ENCODE measurements at regions not wholly inside any gene's neighbourhood (a gene's known extent, or its start where the extent isn't known, plus 50 kb on each side); places are given as distances from the start of the nearest gene placed in this dataset.
"Not testable (repeated sequence)": the region's sequence is repeated elsewhere in the genome, so short reads cannot be mapped to it uniquely, and the experiment has no call there.

GRCh38 chr14:97995531-97995930 is 1198.3 kb downstream of the VRK1 start:
- no peaks in the 10 kb centered on the region for H3K9me3 ChIP-seq (ENCODE audit: control insufficient read depth in 2 of 2, insufficient read depth in 1 of 2, low read length in 1 of 2)
- DNase-seq (ENCODE audit: low read depth in 6 of 9, low spot score in 9 of 9) = peak in 1 of 9 donors; percentile 57

DNA sequence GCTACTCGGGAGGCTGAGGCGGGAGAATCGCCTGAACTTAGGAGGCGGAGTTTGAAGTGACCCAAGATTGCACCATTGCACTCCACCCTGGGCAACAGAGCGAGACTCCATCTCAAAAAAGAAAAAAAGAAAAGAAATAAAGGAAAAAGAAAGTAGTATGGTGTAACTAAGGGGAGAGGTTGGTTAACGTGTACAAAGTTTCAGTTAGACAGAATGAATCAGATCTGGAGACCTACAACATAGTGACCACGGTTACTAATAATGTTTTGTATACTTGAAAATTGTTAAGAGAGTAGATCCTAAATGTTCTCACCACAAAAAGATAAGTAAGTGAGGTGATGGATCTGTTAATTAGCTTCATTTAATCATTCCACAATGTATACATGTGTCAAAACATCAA is 1208.8 kb downstream of the VRK1 start:
- no peaks in the 10 kb centered on the region for H3K27me3 ChIP-seq (ENCODE audit: control insufficient read depth in 2 of 2, insufficient read depth in 1 of 2, low read length in 1 of 2)
- H3K4me3 ChIP-seq (ENCODE audit: low read length in 2 of 2) = no peak overlapping the region
- H3K36me3 ChIP-seq (ENCODE audit: control insufficient read depth in 2 of 2, insufficient read depth in 2 of 2, low read length in 1 of 2) = no peaks in the 10 kb centered on the region
- H3K27ac ChIP-seq (ENCODE audit: low read depth in 1 of 2, low read length in 1 of 2) = no peak overlapping the region
- no peaks in the 10 kb centered on the region for H3K9me3 ChIP-seq (ENCODE audit: control insufficient read depth in 2 of 2, insufficient read depth in 1 of 2, low read length in 1 of 2)
- no peaks in the 10 kb centered on the region for H3K4me1 ChIP-seq (ENCODE audit: control insufficient read depth in 2 of 2, insufficient read depth in 2 of 2, low read length in 2 of 2)
- no peak for DNase-seq (ENCODE audit: low read depth in 6 of 9, low spot score in 9 of 9)
- 97% methylated on average over 7 of the region's 7 CpGs for WGBS

More at GRCh38 chr14:97995531-97995930, 1198.3 kb downstream of the VRK1 start:
- Histone ChIP-seq H3K4me3 (ENCODE audit: low read length in 2 of 2) (no peak overlapping the region), H3K27me3 (ENCODE audit: control insufficient read depth in 2 of 2, insufficient read depth in 1 of 2, low read length in 1 of 2) (no peaks in the 10 kb centered on the region), H3K27ac (ENCODE audit: low read depth in 1 of 2, low read length in 1 of 2) (peak overlapping the region; percentile 88 to 96), H3K4me1 (ENCODE audit: control insufficient read depth in 2 of 2, insufficient read depth in 2 of 2, low read length in 2 of 2) (peaks cover 19 to 41% of the 10 kb centered on the region in 2 donors), H3K36me3 (ENCODE audit: control insufficient read depth in 2 of 2, insufficient read depth in 2 of 2, low read length in 1 of 2) (no peaks in the 10 kb centered on the region)
- 86% methylated on average over 2 of the region's 2 CpGs for WGBS

DNA sequence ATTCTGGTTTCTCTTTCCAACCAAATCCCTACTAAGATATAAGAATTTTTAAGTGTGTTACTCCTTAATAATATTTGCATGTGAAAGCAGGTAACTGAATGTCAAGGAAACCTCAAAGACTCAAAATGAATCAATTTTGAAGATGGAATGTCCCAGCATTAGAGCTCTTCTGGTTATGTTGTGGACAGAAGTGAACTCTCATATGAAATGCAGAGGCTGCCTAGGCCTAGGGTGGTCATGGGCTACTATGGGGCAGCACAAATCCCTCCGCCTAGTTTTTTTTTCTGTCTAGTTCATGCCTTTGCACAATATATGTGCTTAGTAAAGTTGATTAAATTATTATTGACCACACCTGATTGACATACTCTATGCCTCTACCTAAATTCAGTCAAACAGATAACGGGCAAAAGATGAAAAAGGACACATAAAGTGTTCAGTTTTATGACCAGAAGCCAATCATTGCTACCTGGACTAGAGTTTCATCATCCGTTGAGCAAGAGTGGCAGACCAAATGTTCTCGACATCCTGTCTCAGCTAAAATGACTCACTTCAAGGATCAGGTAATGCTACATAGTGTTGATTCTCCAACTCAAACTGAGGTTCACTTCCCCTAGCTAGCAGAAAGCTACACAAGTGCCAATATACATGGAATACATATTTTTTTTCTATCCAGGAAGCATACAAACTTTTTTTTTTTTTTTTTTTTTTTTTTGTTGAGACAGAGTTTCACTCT is 1211.4 kb downstream of the VRK1 start:
- WGBS = 90% methylated on average over 4 of the region's 4 CpGs
- peak in 1 of 9 donors; percentile 30 for DNase-seq (ENCODE audit: low read depth in 6 of 9, low spot score in 9 of 9)
- no peaks in the 10 kb centered on the region for H3K9me3 ChIP-seq (ENCODE audit: control insufficient read depth in 2 of 2, insufficient read depth in 1 of 2, low read length in 1 of 2)
- H3K27me3 ChIP-seq (ENCODE audit: control insufficient read depth in 2 of 2, insufficient read depth in 1 of 2, low read length in 1 of 2) = no peaks in the 10 kb centered on the region
- H3K27ac ChIP-seq (ENCODE audit: low read depth in 1 of 2, low read length in 1 of 2) = no peak overlapping the region
- H3K36me3 ChIP-seq (ENCODE audit: control insufficient read depth in 2 of 2, insufficient read depth in 2 of 2, low read length in 1 of 2) = no peaks in the 10 kb centered on the region
- H3K4me3 ChIP-seq (ENCODE audit: low read length in 2 of 2) = no peak overlapping the region
- no peaks in the 10 kb centered on the region for H3K4me1 ChIP-seq (ENCODE audit: control insufficient read depth in 2 of 2, insufficient read depth in 2 of 2, low read length in 2 of 2)

- H3K9me3 ChIP-seq (ENCODE audit: control insufficient read depth in 2 of 2, insufficient read depth in 1 of 2, low read length in 1 of 2); H3K4me3 ChIP-seq (ENCODE audit: low read length in 2 of 2); H3K36me3 ChIP-seq (ENCODE audit: control insufficient read depth in 2 of 2, insufficient read depth in 2 of 2, low read length in 1 of 2); H3K27ac ChIP-seq (ENCODE audit: low read depth in 1 of 2, low read length in 1 of 2); H3K27me3 ChIP-seq (ENCODE audit: control insufficient read depth in 2 of 2, insufficient read depth in 1 of 2, low read length in 1 of 2); H3K4me1 ChIP-seq (ENCODE audit: control insufficient read depth in 2 of 2, insufficient read depth in 2 of 2, low read length in 2 of 2); DNase-seq (ENCODE audit: low read depth in 6 of 9, low spot score in 9 of 9): not testable (repeated sequence)
- 93% methylated on average over 3 of the region's 3 CpGs for WGBS
These were observed 1212.0 kb downstream of the VRK1 start for GRCh38 chr14:98009177-98009576.

GRCh38 chr14:98010784-98011183 is 1213.6 kb downstream of the VRK1 start:
- Histone ChIP-seq H3K4me1 (ENCODE audit: control insufficient read depth in 2 of 2, insufficient read depth in 2 of 2, low read length in 2 of 2) (peaks cover 3 to 6% of the 10 kb centered on the region in 2 donors), H3K36me3 (ENCODE audit: control insufficient read depth in 2 of 2, insufficient read depth in 2 of 2, low read length in 1 of 2) (no peaks in the 10 kb centered on the region), H3K27me3 (ENCODE audit: control insufficient read depth in 2 of 2, insufficient read depth in 1 of 2, low read length in 1 of 2) (no peaks in the 10 kb centered on the region), H3K9me3 (ENCODE audit: control insufficient read depth in 2 of 2, insufficient read depth in 1 of 2, low read length in 1 of 2) (no peaks in the 10 kb centered on the region), H3K27ac (ENCODE audit: low read depth in 1 of 2, low read length in 1 of 2) (no peak overlapping the region), H3K4me3 (ENCODE audit: low read length in 2 of 2) (no peak overlapping the region)
- 57% methylated on average over 2 of the region's 2 CpGs for WGBS
- DNase-seq (ENCODE audit: low read depth in 6 of 9, low spot score in 9 of 9) = no peak

- no peaks in the 10 kb centered on the region for H3K36me3 ChIP-seq (ENCODE audit: control insufficient read depth in 2 of 2, insufficient read depth in 2 of 2, low read length in 1 of 2)
- 97% methylated on average over 3 of the region's 3 CpGs for WGBS
- DNase-seq (ENCODE audit: low read depth in 6 of 9, low spot score in 9 of 9) = no peak
- H3K27ac ChIP-seq (ENCODE audit: low read depth in 1 of 2, low read length in 1 of 2) = no peak overlapping the region
- no peak overlapping the region for H3K4me3 ChIP-seq (ENCODE audit: low read length in 2 of 2)
- peaks cover 0 to 2% of the 10 kb centered on the region in 2 donors for H3K9me3 ChIP-seq (ENCODE audit: control insufficient read depth in 2 of 2, insufficient read depth in 1 of 2, low read length in 1 of 2)
- H3K4me1 ChIP-seq (ENCODE audit: control insufficient read depth in 2 of 2, insufficient read depth in 2 of 2, low read length in 2 of 2) = peaks cover 11 to 40% of the 10 kb centered on the region in 2 donors
- H3K27me3 ChIP-seq (ENCODE audit: control insufficient read depth in 2 of 2, insufficient read depth in 1 of 2, low read length in 1 of 2) = peaks cover 0 to 2% of the 10 kb centered on the region in 2 donors
These were observed 1217.9 kb downstream of the VRK1 start for GRCh38 chr14:98014851-98015615.

- peaks cover 0 to 2% of the 10 kb centered on the region in 2 donors for H3K9me3 ChIP-seq (ENCODE audit: control insufficient read depth in 2 of 2, insufficient read depth in 1 of 2, low read length in 1 of 2)
- peaks cover 11 to 40% of the 10 kb centered on the region in 2 donors for H3K4me1 ChIP-seq (ENCODE audit: control insufficient read depth in 2 of 2, insufficient read depth in 2 of 2, low read length in 2 of 2)
- H3K27ac ChIP-seq (ENCODE audit: low read depth in 1 of 2, low read length in 1 of 2) = no peak overlapping the region
- H3K27me3 ChIP-seq (ENCODE audit: control insufficient read depth in 2 of 2, insufficient read depth in 1 of 2, low read length in 1 of 2) = peaks cover 0 to 2% of the 10 kb centered on the region in 2 donors
- no peak overlapping the region for H3K4me3 ChIP-seq (ENCODE audit: low read length in 2 of 2)
- no peaks in the 10 kb centered on the region for H3K36me3 ChIP-seq (ENCODE audit: control insufficient read depth in 2 of 2, insufficient read depth in 2 of 2, low read length in 1 of 2)
- DNase-seq (ENCODE audit: low read depth in 6 of 9, low spot score in 9 of 9) = peak in 3 of 9 donors; percentile 28 to 66 (median 43)
- 17% methylated on average over 2 of the region's 2 CpGs for WGBS
These were observed 1218.7 kb downstream of the VRK1 start for GRCh38 chr14:98015921-98016320.

DNA sequence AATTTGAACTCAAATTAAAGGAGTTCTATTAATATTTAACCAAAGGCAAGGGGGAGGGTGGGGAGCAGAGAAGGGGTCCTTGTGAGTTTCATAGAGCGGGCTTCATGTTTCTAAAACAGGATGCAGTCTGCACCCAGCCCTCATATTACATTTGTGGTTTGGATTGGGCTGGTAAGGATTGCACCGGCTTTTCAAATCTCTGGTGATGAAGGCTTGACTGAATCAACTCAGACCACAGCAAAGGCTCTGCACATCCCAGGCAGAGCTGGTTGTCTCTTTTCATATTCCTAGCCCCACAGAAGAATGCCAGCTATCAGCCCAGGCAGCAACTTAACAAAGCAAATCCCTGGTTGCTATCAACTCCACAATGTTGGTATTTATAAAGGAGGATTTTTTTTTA is 1221.4 kb downstream of the VRK1 start:
- 8% methylated on average over 2 of the region's 2 CpGs for WGBS
- peaks cover 11 to 40% of the 10 kb centered on the region in 2 donors for H3K4me1 ChIP-seq (ENCODE audit: control insufficient read depth in 2 of 2, insufficient read depth in 2 of 2, low read length in 2 of 2)
- no peaks in the 10 kb centered on the region for H3K36me3 ChIP-seq (ENCODE audit: control insufficient read depth in 2 of 2, insufficient read depth in 2 of 2, low read length in 1 of 2)
- peaks cover 0 to 2% of the 10 kb centered on the region in 2 donors for H3K27me3 ChIP-seq (ENCODE audit: control insufficient read depth in 2 of 2, insufficient read depth in 1 of 2, low read length in 1 of 2)
- peaks cover 0 to 2% of the 10 kb centered on the region in 2 donors for H3K9me3 ChIP-seq (ENCODE audit: control insufficient read depth in 2 of 2, insufficient read depth in 1 of 2, low read length in 1 of 2)
- peak in 5 of 9 donors; percentile 25 to 84 (median 64) for DNase-seq (ENCODE audit: low read depth in 6 of 9, low spot score in 9 of 9)
- H3K27ac ChIP-seq (ENCODE audit: low read depth in 1 of 2, low read length in 1 of 2) = no peak overlapping the region
- H3K4me3 ChIP-seq (ENCODE audit: low read length in 2 of 2) = no peak overlapping the region
